GM23248 (cell line): ENCODE measurements at regions not wholly inside any gene's neighbourhood (a gene's known extent, or its start where the extent isn't known, plus 50 kb on each side); places are given as distances from the start of the nearest gene placed in this dataset.

Experiments
- EZH2 ChIP-seq: fragments of 200-600 bp; sonication (generic); IDR thresholded peaks from 2 replicates; pipeline ENCODE4 v1.6.1; 2018; ENCODE audit warnings: antibody characterized with exemption, mild to moderate bottlenecking; ENCODE audit not compliant: insufficient read depth, poor library complexity, severe bottlenecking
- EZH2phosphoT487 ChIP-seq: fragments of 200-600 bp; sonication (generic); IDR thresholded peaks from 2 replicates; pipeline ENCODE4 v1.6.1; 2018; ENCODE audit warnings: antibody characterized with exemption, moderate library complexity, mild to moderate bottlenecking, low read depth; ENCODE audit not compliant: insufficient read depth

GRCh38 chr7:35416568-35416967 lies 162.7 kb upstream of the TBX20 start:
- TF ChIP-seq EZH2 (no peak), EZH2phosphoT487 (no peak)
